GM21576 (cell line): ENCODE measurements at regions not wholly inside any gene's neighbourhood (a gene's known extent, or its start where the extent isn't known, plus 50 kb on each side); places are given as distances from the start of the nearest gene placed in this dataset.

Experiments used
- ATAC-seq: cut with Tn5 transposase; IDR thresholded peaks from one replicate; pipeline ENCODE4 v1.9.1; 2021; ENCODE audit warnings: mild to moderate bottlenecking, moderate library complexity; ENCODE audit not compliant: unreplicated experiment

DNA sequence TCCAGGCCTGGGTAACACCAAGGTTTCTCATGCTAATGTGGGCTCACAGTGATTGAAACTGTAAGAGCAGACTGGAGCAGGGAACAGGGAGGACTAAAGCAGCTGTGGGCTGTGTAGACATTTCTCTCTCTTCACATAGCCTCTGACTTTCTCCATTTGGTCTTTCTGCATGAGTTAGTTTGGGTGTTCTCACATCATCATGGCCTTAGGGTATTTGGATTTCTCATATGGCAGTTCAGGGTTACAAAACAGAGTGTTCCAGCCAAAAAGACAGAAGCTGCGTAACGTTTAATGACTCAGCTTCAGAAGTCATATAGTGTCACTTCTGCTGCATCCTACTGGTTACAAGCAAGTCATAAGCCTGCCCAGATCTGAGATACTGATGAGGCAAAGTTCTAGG is 52.0 kb upstream of the OSBPL8 start:
- no peak for ATAC-seq

DNA sequence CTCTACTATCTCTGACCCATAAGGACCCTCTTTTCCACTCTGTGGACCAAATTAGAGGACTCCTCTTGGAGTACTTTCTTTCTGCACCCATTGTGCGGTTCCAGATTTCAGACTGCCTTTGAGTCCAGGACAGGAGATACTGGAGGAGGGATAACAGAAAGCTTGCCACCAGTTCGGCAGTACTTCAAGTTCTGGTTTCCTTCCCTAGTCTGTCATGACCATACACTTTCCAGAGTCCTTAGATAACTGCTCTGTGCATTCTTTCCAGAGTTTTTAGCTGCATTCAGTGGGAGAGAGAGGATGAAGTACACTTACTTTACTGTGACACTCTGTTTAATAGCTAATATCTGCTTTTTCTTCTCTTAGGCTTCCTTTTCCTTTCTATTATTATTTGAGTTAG is 54.8 kb upstream of the OSBPL8 start:
- ATAC-seq, result no peak

DNA sequence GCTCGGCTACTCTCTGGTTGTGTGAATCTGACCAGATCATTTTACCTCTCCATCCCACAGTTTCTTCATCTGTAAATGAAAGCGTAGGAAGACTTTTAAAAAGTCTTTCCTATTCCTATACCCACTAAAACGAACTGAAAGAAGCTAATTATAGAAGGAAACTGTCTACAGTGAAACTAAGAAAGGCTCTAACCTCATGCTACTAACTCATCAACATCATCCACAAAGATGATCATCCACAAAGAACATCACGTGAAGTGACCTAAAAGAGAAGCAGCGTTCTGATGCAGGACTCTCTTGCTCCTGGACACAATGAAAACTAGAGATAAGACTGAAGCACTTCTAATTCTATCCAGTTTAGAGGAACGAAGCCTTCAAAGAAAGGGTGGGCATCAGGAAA is 58.5 kb upstream of the OSBPL8 start:
- no peak for ATAC-seq

DNA sequence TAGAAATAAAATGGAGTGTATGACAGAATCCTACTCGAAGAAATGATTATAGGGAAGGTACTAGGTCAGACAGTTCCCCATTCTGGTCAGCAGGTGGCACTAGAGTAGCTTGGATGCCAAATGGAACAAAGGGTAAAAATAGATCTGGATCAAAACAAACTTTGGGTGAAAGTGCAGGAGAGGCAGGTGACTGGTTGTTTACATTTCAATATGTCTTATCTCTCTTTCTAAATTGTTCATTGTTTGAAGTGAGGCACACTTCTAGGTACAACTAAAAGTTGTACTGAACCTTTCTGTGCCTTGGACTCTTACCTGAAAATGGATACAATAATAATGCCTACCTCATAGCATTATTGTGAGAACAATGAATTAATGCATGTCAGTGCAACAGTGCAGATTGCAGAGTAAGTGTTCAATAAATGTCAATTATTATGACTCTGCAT is 62.0 kb upstream of the OSBPL8 start:
- peak; percentile 84 for ATAC-seq

DNA sequence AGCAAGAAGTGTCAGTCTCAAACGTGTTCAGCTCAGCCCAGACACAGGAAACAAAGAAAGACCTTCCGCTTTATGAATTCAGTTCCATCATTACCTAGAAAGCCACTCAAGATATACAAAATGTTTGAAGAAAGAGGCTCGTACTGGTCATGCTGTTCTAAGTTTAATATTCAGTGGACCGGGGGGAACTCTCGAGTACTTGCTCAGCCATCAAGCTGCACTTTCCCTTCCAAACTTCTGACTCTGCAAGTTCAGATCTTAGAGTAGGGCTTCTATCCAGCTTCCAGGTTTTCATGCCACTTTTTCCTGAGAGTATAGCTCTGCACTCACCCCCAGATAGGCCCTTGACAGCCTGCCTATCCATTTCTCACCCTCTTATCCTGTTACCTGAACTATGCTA is 62.8 kb upstream of the OSBPL8 start:
- no peak for ATAC-seq

DNA sequence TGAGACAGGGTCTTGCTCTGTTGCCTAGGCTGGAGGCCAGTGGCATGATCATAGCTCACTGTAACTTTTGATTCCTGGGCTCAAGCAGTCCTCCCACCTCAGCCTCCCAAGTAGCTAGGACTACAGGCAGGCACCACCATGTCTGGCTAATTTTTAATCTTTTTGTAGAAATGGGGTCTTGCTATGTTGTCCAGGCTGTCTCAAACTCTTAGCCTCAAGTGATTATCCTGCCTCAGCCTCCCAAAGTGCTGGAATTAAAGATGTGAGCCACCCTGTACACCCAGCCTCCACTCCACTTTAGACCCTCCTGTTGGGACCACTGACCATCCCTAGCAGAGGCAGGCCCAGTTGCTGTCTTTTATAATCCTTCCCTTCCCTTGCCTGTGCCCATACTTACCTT is 63.3 kb upstream of the OSBPL8 start:
- ATAC-seq, result no peak

DNA sequence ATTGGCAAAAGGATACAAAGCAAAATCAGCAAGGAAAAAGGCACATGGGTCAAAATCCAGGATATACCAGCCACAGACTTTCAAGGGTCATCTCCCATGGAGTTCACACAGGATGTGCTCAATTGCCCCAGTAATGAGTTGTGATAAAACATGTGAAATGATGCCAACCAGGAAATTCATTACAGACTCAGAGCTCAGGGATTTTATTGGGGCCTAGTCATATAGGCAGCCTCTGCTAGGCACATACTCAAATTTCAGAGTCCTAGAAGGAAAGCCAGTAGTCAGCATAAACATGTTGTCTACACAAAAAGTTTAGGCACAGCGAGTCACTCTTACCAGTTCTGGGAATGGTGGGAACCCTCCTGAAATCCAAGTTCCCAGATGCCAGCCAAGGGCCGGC is 64.4 kb upstream of the OSBPL8 start:
- ATAC-seq, result no peak

DNA sequence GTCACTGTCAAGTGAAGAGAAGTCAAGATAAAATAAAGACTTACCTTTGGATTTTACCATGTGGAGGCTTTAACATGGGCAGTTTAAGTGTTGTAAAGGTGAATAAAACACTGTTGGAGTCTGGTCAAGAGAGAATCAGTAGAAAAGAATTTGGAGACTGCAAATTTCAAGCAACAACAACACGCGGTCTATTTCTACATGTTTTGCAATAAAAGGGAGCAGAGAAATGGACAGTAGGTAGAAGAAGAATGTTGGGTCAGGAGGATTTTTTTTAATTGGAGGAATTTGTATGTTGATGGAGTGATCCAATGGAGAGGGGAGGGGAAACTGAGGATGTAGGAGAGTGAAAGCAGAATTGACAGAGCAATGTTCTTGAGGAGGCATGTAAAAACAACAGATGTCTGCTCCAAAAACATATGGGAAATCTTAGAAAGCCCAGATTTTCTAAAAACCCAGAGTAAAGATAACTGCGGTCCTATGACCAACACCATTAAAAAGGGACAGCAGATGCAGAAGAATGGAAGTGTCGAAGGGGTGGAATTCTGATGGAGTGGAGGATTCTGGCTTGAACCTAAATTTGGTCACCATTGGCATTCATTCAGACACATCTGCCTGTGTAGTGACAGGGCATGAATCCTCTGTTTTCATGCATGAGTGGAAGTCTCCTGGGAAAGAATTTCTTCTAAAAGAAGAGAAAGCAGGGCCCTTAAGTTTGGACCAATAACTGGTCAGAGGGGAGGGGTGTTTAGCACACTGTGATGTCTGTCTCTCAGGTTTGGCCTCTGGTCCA is 68.0 kb upstream of the OSBPL8 start:
- no peak for ATAC-seq

DNA sequence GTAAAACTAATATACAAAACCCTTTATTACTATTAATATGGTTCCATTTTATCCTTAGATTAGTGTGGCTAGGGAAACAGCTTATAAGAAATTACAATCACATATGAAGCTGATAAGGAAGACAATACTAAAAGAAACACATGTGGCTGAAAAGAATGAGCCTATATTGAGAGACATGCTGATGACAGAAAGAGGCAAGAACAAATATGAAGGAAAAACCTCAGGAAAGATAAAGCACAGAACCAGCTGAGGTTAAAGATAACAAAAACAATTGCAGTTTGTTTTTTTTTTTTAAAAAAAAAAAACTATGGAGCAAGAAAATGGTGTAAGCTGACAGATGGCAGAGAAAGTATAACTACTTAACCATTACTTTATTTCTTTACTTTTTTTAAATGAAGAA is 69.2 kb upstream of the OSBPL8 start:
- no peak for ATAC-seq

DNA sequence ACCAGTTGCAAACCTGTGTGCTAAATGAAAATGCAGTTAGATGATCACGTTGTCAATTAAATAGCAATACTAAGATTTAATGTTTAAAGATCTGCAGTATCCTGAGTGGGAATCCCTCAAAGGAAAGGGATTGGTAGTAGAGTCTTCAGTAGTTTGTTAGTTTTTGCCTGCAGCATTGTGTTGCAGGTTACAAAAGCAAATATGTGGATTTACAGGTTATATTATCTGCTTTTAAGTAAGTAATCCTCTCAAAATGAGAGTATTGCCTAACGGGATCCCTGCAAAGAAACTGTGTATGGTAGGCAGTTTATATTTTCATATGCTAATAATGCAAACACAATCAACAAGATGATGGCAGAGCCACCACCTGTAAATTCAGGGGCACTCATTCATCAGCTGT is 72.2 kb upstream of the OSBPL8 start:
- ATAC-seq, result no peak

DNA sequence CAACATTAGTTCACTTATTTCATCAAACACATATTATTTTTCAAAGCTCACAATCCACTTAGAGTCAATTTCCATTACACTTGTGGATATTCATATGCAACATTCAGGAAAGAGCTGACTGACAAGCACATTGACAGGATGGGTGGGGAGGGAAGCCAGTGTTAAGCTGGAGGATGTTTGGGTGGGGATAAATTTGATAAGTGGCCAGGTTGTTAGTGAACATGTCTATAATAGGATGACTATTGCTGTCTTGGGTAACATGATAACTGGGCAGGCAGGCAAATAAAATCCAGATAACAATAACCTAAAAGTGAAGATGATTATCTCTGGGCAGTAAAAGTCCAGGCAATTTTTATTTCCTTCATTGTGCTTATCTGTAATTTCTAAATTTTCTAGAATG is 73.8 kb upstream of the OSBPL8 start:
- ATAC-seq, result no peak

DNA sequence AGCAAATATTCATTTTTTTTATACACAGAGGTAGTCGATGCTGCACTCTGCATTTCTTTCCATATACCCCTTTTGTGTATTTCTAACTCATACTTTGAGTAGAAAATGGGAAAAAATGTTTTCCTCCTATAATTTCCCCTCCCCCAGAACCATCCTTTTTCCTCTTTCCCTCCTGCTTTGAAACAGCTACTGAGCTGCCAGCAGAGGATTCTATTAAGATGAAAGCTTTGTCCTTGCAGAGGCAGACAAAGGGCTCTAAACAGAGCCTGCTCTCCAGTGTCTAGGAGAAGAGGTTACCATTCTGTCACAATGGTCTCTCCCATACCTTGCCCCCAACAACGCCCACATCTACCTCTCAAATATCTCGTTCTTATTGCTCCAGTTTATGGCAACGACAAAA is 74.6 kb upstream of the OSBPL8 start:
- ATAC-seq, result no peak

DNA sequence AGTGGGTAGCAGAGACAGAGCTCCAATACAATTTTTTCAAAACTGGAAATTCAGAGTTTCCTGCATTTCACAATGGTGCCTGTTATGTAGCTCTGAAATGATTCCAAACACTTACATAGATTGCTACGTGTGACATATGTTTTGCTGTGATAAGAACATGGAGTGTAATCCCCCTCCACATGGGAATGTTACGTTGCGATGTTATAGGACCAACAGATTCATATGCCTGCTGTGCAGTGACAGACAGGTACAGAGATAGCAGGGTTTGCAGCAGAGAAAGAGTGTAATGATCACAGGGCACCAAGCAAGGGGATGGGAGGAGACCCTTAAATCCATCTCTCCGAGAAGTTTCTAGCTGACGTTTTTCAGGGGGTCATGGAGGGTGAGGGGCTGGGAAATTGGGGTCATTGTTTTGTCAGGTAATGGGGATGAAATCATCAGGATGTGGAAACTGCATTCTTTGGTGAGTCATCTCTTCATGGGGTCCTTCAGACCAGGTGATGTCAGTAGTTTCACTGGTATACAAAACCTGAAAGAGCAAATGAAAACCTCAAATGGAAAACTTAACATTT is 76.6 kb upstream of the OSBPL8 start:
- ATAC-seq, result no peak

DNA sequence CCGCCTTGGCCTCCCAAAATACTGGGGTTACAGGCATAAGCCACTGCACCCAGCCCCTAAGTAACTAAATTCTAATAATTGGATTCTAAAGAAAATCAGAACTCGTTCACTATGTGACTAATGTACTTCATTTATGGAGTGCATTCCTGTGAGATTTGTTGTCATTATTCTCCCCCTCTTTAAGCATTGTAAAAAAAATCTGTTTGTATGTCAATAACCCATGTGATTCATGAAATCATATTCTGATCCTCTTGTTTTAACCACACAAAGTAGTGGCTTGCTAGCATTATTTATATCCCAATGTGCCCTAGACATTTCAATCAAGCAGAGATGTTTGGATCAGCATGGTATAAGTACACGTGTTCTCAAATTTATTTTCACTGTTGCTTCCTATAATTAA is 78.2 kb upstream of the OSBPL8 start:
- ATAC-seq, result no peak

DNA sequence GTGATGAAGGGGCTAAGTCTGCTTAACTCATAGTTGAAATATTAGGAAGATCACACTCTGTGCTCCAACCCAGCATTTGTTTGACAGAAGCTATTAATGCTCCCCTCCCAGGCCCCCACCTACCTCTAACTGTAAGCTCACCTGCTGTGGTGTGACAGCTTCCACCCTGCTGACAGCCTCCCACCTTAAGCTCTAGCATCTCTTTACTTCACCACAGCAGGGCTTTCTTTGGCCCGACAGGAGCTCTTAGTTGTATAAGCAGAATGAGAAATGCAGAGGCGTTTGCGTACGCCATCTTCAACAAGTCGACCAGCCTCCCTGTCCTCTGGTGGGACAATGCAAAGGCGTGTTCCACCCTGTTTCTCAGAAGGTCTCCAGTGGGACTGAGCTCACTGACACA is 80.1 kb upstream of the OSBPL8 start:
- ATAC-seq, result no peak

DNA sequence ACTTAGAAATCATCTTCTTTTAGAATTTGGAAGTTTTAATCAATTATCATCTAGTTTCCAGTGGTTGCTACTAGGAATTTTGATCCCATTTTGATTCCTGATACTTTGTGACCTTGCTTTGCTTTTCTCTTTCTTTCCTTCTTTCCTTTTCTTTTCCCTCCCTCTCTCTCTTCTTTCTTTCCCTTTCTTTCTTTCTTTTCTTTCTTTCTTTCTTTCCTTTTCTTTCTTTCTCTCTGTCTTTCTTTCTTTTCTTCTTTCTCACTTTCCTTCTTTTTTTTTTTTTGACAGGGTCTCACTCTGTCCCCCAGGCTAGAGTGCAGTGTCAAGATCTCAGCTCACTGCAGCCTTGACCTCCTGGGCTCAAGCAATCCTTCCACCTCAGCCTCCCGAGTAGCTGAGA is 81.5 kb upstream of the OSBPL8 start:
- no peak for ATAC-seq

DNA sequence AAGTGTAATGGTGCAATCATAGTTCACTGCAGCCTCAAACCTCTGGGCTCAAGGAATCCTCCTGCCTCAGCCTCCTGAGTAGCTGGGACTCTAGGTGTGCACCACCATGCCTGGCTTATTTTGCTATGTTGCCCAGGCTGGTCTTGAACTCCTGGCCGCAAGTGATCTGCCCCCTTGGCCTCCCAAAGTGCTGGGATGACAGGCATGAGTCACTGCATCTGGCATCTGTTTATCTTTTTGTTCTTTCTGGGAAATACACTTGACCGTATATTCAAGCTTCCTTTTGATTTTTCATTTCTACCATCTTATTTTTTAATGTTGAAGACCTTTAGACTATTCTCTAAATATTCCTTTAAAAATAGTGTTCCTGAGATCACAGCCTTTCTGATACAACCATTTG is 82.4 kb upstream of the OSBPL8 start:
- ATAC-seq, result no peak

DNA sequence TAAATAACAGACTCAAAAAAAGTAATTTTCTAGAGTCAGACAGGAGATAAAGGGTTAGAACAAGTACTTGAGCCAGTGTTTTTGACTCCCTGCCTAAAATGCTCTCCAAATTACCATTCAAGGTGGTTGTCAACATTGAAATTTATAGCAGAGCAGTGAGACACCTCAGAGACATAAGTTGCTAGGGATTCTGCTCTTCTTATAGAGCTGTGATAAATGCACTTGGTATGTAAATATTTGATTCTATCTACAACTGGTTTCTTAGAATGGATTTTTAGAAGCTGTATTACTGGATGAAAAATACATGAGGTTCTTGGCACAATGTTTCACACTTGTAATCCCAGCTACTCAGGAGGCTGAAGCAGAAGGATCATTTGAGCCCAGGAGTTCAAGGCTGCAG is 83.9 kb upstream of the OSBPL8 start:
- no peak for ATAC-seq

DNA sequence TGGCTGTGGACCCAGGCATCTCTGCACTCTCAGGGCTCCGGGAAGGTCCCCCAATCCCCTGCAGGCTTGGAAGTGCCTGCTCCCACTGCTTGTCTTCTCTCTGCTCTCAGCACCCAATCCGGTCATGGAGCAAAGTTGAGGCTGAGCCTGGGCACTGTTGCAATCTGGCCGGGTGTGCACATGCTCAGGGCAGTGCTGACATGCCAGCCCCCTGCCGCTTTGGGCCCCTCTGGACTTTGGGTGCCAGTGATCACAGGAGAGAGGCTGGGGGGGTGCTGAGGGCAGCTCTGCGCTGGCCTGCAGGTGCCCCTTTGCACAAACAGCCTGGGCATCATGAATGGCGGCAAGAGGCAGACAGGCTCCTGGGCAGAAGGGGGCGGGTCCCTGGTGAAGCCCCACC is 85.4 kb upstream of the OSBPL8 start:
- ATAC-seq, result no peak

DNA sequence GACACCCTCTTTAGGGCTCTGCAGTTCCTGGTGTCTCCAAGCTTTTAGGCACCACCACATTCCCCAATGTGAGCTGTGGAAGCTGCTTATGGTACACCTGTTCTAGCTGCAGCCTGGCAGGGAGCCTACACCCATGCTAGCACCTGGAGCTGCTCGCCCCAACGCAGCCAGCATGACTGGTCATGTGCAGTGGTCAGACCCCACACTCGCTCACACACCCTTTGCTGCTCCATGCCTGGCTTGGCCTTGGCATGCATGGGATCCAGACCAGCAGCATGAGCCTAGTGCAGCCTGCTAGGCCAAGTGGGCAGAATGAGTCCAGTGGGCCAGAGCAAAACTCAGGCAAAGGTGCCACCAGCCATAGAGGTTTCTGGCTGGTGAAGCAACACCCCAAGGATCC is 86.4 kb upstream of the OSBPL8 start:
- no peak for ATAC-seq

DNA sequence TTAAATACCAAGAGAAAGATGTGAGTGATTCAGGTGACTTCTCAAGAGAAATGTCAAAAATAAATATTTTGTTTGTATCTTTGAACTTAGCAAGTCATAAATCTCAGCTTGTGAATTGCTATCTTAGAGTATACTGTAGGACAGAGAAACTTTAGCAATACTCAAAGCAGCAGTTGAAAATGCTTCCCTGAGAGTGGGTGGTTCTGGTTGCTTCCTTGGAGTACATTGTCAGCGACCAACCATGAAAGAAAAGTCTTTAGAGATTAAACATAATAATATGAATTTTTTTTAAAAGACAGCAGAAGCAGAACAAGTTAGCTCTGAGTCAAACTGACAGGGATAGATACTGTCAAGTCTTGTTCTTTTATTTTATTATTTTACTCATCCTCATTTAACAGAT is 86.8 kb upstream of the OSBPL8 start:
- ATAC-seq, result no peak

DNA sequence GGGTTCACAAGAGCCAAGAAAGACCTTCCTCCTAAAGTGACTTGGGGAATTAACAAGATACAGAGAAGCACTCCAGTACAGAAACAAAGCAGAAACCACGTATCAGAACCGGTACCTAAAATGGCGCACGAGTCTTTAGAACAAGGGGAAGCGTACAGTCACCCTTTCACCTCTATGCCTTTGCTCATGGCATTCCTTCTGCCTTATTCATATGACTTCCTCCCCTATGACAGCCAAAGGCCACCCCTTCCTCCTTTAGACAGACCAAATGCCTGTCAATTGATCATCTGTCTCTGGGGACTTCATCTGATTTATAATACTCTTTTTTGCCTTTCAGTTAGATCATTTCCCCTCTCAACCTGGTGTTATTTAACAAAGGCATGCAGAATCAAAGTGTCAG is 89.5 kb upstream of the OSBPL8 start:
- no peak for ATAC-seq

DNA sequence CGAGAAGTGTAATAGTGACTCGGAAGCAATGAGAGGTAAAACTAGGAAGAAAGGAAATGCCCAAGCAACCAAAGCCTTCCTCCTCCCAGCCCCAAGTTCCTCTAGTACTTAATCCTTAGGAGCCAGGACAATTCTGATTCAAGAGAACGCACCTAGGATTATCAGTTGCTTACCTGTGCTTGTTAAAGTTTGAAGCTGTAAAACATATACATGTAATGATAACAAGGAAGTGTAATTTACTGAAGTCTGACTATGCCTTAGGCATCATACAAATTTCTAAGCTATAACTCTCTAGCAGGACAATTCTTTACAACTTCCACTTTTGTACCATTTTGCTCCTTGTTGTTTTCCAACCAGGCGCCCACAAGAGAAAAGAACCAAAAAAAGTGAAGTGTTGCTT is 92.8 kb upstream of the OSBPL8 start:
- ATAC-seq, result no peak
